Iris pigment epithelial cell (primary cell): ENCODE measurements at regions not wholly inside any gene's neighbourhood (a gene's known extent, or its start where the extent isn't known, plus 50 kb on each side); places are given as distances from the start of the nearest gene placed in this dataset.
"Not testable (repeated sequence)": the region's sequence is repeated elsewhere in the genome, so short reads cannot be mapped to it uniquely, and the experiment has no call there.

Experiments
- DNase-seq: peaks from one replicate; pipeline ENCODE4 v3.0.0-alpha.2; 2011; ENCODE audit warnings: low read depth

- DNase-seq: no peak
These were observed 1622.1 kb downstream of the STIM2 start for GRCh38 chr4:28482580-28483270.

DNA sequence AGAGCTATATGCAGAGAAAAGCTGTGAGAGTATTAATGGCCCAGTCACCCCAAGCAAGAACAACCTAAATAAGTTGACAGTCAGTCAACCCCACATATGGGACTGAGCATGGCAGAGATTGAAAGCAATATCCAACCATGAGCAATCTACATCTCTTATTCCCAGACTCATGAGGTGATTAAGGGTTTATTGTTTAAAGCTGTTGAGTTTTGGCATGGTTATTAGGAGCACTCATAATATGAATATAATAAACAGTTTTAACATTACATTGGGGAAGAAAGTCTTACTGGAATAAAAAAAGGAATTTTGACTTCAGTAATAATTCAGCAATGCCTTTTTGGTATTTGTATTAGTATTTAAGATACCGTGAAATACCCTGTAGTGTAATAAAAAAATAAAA is 1627.4 kb downstream of the STIM2 start:
- no peak for DNase-seq

- peak; percentile 50 for DNase-seq
These were observed 1630.0 kb downstream of the STIM2 start for GRCh38 chr4:28490669-28491068.

- DNase-seq: no peak
These were observed 1644.4 kb downstream of the STIM2 start for GRCh38 chr4:28505064-28505463.

DNA sequence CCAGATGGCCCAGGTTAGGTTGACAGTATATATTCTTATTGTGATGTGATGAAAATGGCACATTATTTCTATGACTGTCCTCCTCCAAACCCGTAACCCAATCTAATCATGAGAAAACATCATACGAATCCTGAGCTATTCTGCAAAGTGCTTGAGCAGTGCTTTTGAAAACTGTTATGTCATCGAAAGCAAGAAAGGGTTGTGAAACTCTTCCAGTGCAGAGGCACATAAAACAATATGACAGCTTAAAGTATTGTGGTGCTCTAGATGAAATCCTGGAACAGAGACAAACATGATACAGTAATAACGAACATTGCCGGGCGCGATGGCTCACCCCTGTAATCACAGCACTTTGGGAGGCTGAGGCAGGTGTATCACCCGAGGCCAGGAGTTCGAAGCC is 1648.0 kb downstream of the STIM2 start:
- DNase-seq: no peak

DNA sequence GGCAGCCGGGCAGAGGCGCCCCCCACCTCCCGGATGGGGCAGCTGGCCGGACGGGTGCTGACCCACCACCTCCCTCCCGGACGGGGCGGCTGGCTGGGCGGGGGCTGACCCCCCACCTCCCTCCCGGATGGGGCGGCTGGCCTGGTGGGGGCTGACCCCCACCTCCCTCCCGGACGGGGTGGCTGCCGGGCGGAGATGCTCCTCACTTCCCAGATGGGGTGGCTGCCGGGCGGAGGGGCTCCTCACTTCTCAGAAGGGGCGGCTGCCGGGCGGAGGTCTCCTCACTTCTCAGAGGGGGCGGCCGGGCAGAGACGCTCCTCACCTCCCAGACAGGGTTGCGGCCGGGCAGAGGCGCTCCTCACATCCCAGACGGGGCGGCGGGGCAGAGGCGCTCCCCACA is 1654.1 kb downstream of the STIM2 start:
- DNase-seq: not testable (repeated sequence)

- peak; percentile 72 for DNase-seq
These were observed 1658.0 kb downstream of the STIM2 start for GRCh38 chr4:28518561-28519165.

- no peak for DNase-seq
These were observed 1663.1 kb downstream of the STIM2 start for GRCh38 chr4:28523681-28524190.

- no peak for DNase-seq
These were observed 1675.5 kb downstream of the STIM2 start for GRCh38 chr4:28536124-28536523.

DNA sequence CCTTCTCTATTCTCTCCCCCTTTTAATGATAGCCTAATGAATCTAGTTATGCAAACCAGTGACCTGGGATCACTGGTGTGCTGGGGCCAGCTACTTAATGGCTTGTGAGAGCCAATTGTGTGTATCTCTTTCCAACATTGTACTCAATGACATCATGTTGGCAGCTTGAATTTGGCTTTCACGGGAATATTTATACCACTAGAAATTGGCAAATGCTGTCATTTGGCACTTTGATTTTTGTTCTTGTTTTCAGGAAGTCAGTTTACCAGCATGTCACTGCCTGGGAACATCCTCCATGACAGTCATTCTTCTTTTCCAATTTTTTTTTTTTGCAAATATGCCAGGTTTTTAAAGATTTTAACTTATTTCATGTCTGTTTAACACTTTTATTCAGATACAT is 1685.3 kb downstream of the STIM2 start:
- no peak for DNase-seq

DNA sequence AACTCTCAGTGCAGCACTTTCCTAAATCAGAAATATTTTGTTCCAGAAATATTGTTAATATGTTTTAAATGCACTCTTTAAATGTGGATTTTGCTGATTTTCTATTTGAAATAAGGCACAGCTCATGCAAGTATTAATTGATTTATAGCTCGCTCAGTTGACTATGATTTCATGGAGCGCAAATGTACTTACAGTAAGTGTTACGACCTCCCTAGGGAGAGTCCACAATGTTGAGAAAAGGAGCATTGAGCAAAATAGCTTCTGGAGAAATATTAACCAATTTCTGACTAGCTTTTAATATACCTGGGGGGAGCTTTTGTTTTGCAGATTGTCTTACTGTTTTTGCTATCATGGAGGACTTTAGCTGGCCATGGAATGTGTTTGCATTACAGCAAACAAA is 1687.5 kb downstream of the STIM2 start:
- DNase-seq: no peak

GRCh38 chr4:28548594-28548993 is 1688.0 kb downstream of the STIM2 start:
- DNase-seq: no peak

GRCh38 chr4:28555866-28556265 is 1695.2 kb downstream of the STIM2 start:
- peak; percentile 1 for DNase-seq

- DNase-seq: peak; percentile 57
These were observed 1697.1 kb downstream of the STIM2 start for GRCh38 chr4:28557755-28558154.

DNA sequence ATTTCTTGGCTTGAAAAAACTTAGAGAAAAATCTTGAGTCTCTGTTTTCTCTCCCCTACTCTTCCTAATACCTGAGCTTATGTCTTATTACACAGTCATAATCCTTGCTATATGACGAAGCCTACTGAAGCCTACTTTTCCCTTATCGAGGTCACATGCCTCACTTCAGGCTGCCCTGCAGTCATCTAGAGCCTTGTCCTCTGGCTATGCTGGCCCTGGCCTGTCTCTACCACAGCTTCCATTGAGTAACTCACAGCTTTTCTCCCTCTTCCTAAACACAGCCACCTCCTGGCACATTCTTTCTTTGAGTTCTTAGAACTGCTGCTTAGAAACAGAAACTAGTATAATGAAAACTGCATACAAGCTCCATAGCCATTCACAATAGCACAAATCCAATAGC is 1698.3 kb downstream of the STIM2 start:
- peak; percentile 33 for DNase-seq

GRCh38 chr4:28562913-28563312 is 1702.3 kb downstream of the STIM2 start:
- no peak for DNase-seq

DNA sequence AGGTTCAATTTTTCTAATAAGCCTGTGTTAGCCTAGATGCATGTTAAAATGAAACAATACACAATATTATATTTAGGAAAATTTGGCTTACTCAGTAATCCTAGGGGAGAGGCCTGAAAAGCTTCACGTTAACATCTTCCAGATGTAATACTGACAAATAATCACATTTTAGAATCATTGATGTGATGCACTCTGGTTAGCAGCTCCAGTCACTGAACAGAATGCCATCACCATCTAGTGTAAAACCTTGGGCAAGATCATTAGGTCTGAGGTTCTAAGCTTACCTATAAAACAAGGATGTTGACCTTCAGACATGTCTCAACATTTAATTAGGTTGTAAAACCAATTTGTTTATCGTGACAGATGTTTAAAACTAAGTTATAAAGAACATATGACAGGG is 1704.8 kb downstream of the STIM2 start:
- DNase-seq: no peak

DNA sequence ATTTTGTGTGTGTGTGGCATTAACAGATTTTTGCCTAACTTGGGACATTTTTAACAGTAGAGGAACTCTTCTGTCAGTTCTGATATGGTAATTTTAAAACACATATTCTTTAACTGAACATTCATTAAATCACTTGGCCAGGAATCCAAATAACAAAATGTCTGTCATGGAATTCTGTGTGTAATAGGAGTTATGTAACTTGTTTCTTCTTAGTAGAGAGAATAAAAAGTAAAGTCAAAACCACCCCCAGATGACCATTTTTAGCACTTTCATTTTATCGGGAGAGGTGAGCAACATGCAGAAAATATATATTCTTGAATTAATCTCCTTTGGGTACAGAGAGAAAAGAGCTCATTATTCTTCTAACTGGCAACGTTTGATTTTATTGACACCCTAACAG is 1740.3 kb downstream of the STIM2 start:
- DNase-seq: no peak

DNA sequence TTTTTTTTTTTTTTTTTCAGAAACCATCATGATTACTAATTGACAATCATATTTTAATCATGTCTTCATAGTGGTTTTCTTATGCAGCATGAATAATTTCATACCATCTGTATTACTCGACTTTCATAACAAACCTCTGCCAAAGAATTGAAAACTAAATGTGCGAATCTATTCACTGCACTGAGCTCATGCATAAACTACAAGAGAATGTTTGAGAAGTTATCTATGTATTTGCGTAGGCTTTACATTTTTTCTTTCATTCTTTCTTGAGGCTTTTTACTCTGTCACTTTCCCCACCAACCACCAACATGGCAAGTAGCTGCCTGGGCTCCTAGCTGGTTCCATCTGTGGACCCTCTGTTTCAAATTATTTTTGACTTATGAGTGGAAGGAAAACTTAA is 1761.0 kb downstream of the STIM2 start:
- DNase-seq: peak; percentile 2

- DNase-seq: peak; percentile 57
These were observed 1776.3 kb downstream of the STIM2 start for GRCh38 chr4:28636971-28637370.

GRCh38 chr4:28639747-28640146 is 1779.1 kb downstream of the STIM2 start:
- no peak for DNase-seq

DNA sequence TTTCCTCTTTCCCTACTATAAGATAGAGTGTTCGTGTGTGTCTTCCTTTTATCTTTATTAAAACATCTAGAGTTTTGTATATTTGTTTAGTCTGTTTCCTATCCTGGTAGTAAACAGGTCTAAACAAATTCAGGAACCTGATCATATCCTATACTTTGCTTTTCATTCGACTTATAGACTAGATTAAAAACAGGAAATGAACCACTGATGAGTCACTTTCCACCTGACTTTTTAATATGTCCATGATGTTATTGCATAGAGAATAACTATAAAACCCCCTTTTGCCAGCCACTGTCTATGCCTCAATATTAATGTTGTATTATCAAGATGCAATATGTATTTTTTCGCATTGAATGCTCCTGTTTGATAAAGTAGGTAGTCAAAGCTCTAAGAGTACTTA is 1794.0 kb downstream of the STIM2 start:
- DNase-seq: peak; percentile 10

DNA sequence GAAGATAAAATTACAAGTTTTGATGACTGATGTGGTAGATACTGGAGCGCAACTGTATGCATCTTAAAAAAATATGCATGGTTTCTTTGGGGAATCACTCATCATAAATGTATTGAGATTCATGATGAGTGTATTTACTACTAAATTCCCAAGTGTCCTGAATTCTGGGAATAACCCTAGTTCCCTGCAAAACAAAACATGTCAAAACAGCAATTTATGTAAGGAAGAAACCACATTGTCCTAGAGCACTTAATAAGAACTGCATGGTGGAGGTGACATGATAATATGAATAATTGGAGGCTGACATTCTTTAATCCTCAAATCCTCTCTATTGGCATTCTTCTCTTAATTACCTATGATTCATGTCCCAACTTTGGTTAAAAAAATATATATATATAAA is 1804.7 kb downstream of the STIM2 start:
- no peak for DNase-seq

DNA sequence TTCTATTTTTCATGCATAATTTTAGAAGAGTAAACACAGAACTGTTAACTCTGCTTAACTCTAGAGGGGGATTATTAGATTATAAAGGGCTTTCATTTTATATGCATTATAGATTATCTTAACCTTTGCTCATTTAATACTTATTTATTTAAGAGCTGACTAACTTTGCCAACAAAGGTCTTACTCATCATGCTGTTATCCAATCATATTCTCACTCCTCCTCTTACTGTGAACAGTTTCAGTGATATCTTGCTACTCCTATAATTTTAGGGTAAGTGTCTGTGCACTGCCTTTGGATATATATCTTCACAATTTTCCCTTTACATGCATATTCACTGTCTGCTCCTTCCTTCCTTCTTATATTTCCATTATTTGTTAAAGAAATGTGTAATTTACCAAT is 1814.9 kb downstream of the STIM2 start:
- peak; percentile 41 for DNase-seq
